GM23338 (cell line): ENCODE measurements at regions not wholly inside any gene's neighbourhood (a gene's known extent, or its start where the extent isn't known, plus 50 kb on each side); places are given as distances from the start of the nearest gene placed in this dataset.
"Not testable (repeated sequence)": the region's sequence is repeated elsewhere in the genome, so short reads cannot be mapped to it uniquely, and the experiment has no call there.

Source experiments
- ATAC-seq: fragments of 200-7000 bp; cut with Tn5 transposase; 3 replicates; pipeline ENCODE4 v1.9.1; 2020
- DNase-seq: peaks from one replicate; pipeline ENCODE4 v3.0.0-alpha.2; 2015; ENCODE audit warnings: low spot score
- H2AFZ ChIP-seq: fragments of 200-600 bp; sonication (generic); 2 replicates; pipeline ENCODE4 v1.8.0; 2016; ENCODE audit warnings: antibody characterized with exemption, mild to moderate bottlenecking, moderate library complexity
- H3F3A ChIP-seq: fragments of 200-600 bp; sonication (generic); replicated peaks from 2 replicates; pipeline ENCODE4 v1.8.0; 2017; ENCODE audit warnings: antibody characterized with exemption, mixed run types, low read depth
- H3K27ac ChIP-seq: fragments of 200-600 bp; sonication (generic); 2 replicates; pipeline ENCODE4 v1.6.1; 2016; ENCODE audit warnings: low read depth
- H3K27me3 ChIP-seq: fragments of 200-600 bp; sonication (generic); 2 replicates; pipeline ENCODE4 v1.8.0; 2016; ENCODE audit warnings: mild to moderate bottlenecking, mixed run types, moderate library complexity; ENCODE audit not compliant: insufficient read depth
- H3K36me3 ChIP-seq: fragments of 200-600 bp; sonication (generic); 2 replicates; pipeline ENCODE4 v1.8.0; 2016; ENCODE audit warnings: mild to moderate bottlenecking; ENCODE audit not compliant: insufficient read depth
- H3K4me1 ChIP-seq: fragments of 200-600 bp; sonication (generic); 2 replicates; pipeline ENCODE4 v1.8.0; 2016; ENCODE audit warnings: mild to moderate bottlenecking, moderate library complexity; ENCODE audit not compliant: insufficient read depth
- H3K4me2 ChIP-seq: fragments of 200-600 bp; sonication (generic); 2 replicates; pipeline ENCODE4 v1.7.1; 2017; ENCODE audit warnings: mixed run types
- H3K4me3 ChIP-seq: fragments of 200-600 bp; sonication (generic); 2 replicates; pipeline ENCODE4 v1.6.1; 2016; ENCODE audit warnings: mixed run types
- H3K79me2 ChIP-seq: fragments of 200-600 bp; sonication (generic); replicated peaks from 2 replicates; pipeline ENCODE4 v1.8.0; 2017; ENCODE audit warnings: mild to moderate bottlenecking; ENCODE audit not compliant: insufficient read depth
- H3K9me2 ChIP-seq: fragments of 200-600 bp; sonication (generic); 2 replicates; pipeline ENCODE4 v1.8.0; 2017; ENCODE audit not compliant: insufficient read depth
- H4K20me1 ChIP-seq: fragments of 200-600 bp; sonication (generic); replicated peaks from 2 replicates; pipeline ENCODE4 v1.8.0; 2017; ENCODE audit warnings: mild to moderate bottlenecking; ENCODE audit not compliant: insufficient read depth
- H3K27ac Mint-ChIP-seq: 2 replicates; pipeline ENCODE4 v1.8.0; 2020; ENCODE audit warnings: inconsistent platforms, mild to moderate bottlenecking, moderate library complexity, mixed read lengths
- H3K27me3 Mint-ChIP-seq: 3 replicates; pipeline ENCODE4 v1.8.0; 2022; ENCODE audit warnings: low read depth, mild to moderate bottlenecking, moderate library complexity, mixed read lengths, inconsistent platforms; ENCODE audit not compliant: insufficient read depth, poor library complexity
- H3K36me3 Mint-ChIP-seq: 3 replicates; pipeline ENCODE4 v1.8.0; 2021; ENCODE audit warnings: low read depth, mild to moderate bottlenecking, inconsistent platforms, moderate library complexity, mixed read lengths
- H3K4me1 Mint-ChIP-seq: 3 replicates; pipeline ENCODE4 v1.8.0; 2020; ENCODE audit warnings: mild to moderate bottlenecking, inconsistent platforms, mixed read lengths
- H3K4me3 Mint-ChIP-seq: 3 replicates; pipeline ENCODE4 v1.8.0; 2021; ENCODE audit warnings: moderate library complexity, mild to moderate bottlenecking, inconsistent platforms, mixed read lengths
- H3K9me3 Mint-ChIP-seq: 3 replicates; pipeline ENCODE4 v1.8.0; 2020; ENCODE audit warnings: moderate library complexity, mild to moderate bottlenecking, inconsistent platforms, mixed read lengths
- CREB1 ChIP-seq: fragments of 250-450 bp; sonication (Bioruptor Pico); IDR thresholded peaks from 2 replicates; pipeline ENCODE4 v1.5.0; 2020; ENCODE audit warnings: low read depth, mild to moderate bottlenecking, moderate library complexity
- EZH2 ChIP-seq: fragments of 200-600 bp; sonication (generic); IDR thresholded peaks from one replicate; pipeline ENCODE4 v1.8.0; 2017; ENCODE audit warnings: antibody characterized with exemption, mild to moderate bottlenecking, low read depth; ENCODE audit not compliant: unreplicated experiment
- JUNB ChIP-seq: IDR thresholded peaks from one replicate; pipeline ENCODE4 v1.6.1; 2016; ENCODE audit warnings: antibody characterized with exemption; ENCODE audit not compliant: unreplicated experiment
- NANOG ChIP-seq: IDR thresholded peaks from 2 replicates; pipeline ENCODE4 v1.6.1; 2016; ENCODE audit warnings: antibody characterized with exemption, borderline replicate concordance
- POLR2AphosphoS5 ChIP-seq: IDR thresholded peaks from 2 replicates; pipeline ENCODE4 v1.6.1; 2016; ENCODE audit warnings: antibody characterized with exemption, low read depth
- STAT1 ChIP-seq: IDR thresholded peaks from one replicate; pipeline ENCODE4 v1.6.1; 2016; ENCODE audit warnings: antibody characterized with exemption; ENCODE audit not compliant: unreplicated experiment
- ZNF114 ChIP-seq: fragments of 250-450 bp; sonication (Bioruptor Pico); IDR thresholded peaks from 2 replicates; pipeline ENCODE4 v1.5.0; 2020; ENCODE audit warnings: mild to moderate bottlenecking, moderate library complexity
- ZNF331 ChIP-seq: fragments of 250-450 bp; sonication (Bioruptor Pico); IDR thresholded peaks from 2 replicates; pipeline ENCODE4 v1.5.0; 2020; ENCODE audit warnings: low read depth, mild to moderate bottlenecking, moderate library complexity
- TF ChIP-seq, protein P1 (sequence below): IDR thresholded peaks from one replicate; pipeline ENCODE4 v1.6.1; 2018; ENCODE audit warnings: antibody characterized with exemption; ENCODE audit not compliant: unreplicated experiment
- TF ChIP-seq, protein P2 (sequence below): fragments of 250-450 bp; sonication (Bioruptor Pico); IDR thresholded peaks from 2 replicates; pipeline ENCODE4 v1.5.0; 2020; ENCODE audit warnings: mild to moderate bottlenecking, moderate library complexity

DNA sequence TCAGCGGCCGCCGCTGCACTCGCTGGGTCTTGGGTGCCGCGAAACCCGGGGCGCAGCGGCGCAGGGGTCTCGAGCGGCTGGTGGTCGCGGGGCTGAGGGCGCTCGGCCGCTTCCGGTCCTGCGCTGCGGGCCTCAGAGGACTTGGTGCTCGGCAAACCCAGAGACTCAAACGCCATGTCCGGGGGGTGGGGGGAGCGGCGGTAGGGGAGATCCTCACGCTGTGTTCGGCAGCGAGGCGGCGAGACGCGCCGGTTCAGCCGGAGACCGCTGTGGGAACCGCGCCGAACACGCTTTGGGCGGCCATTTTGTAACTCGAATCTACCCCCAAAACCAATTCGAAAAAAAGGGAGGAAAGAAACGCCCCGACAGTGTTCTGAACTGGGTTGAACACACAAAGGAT, 317.5 kb upstream of the CDH18 start (continued):
- TF ChIP-seq, protein P1, sequence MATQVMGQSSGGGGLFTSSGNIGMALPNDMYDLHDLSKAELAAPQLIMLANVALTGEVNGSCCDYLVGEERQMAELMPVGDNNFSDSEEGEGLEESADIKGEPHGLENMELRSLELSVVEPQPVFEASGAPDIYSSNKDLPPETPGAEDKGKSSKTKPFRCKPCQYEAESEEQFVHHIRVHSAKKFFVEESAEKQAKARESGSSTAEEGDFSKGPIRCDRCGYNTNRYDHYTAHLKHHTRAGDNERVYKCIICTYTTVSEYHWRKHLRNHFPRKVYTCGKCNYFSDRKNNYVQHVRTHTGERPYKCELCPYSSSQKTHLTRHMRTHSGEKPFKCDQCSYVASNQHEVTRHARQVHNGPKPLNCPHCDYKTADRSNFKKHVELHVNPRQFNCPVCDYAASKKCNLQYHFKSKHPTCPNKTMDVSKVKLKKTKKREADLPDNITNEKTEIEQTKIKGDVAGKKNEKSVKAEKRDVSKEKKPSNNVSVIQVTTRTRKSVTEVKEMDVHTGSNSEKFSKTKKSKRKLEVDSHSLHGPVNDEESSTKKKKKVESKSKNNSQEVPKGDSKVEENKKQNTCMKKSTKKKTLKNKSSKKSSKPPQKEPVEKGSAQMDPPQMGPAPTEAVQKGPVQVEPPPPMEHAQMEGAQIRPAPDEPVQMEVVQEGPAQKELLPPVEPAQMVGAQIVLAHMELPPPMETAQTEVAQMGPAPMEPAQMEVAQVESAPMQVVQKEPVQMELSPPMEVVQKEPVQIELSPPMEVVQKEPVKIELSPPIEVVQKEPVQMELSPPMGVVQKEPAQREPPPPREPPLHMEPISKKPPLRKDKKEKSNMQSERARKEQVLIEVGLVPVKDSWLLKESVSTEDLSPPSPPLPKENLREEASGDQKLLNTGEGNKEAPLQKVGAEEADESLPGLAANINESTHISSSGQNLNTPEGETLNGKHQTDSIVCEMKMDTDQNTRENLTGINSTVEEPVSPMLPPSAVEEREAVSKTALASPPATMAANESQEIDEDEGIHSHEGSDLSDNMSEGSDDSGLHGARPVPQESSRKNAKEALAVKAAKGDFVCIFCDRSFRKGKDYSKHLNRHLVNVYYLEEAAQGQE: no peak
- no peak for TF ChIP-seq ZNF114 (CRISPR knock-in tag)
- no peak for TF ChIP-seq STAT1
- no peak for TF ChIP-seq ZNF331 (CRISPR knock-in tag)

DNA sequence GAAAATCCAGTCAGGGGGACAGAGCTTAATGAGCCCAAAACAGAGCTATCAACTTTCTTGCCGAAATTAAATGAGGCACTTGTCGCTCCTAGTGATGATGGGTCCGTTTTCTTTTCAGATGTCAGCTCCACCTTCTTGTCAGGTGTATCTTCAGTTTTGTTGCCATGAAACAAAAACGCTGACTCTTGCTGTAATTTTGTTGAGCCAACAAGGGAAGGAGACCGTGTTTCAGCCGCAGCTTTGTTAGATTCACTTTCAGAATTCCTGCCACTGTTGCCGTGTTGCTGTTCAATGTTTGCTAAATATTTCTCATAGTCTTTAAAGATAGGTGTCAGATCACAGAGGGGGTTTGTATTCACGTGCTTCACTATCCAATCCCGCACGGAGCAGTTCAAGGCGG, 316.6 kb upstream of the CDH18 start:
- H3K4me3 Mint-ChIP-seq, H3K27me3 Mint-ChIP-seq, ATAC-seq, H3K27me3 ChIP-seq, H3K36me3 ChIP-seq, H3K36me3 Mint-ChIP-seq, H3K4me1 Mint-ChIP-seq, H3F3A ChIP-seq, H3K4me3 ChIP-seq, H3K4me1 ChIP-seq, H3K4me2 ChIP-seq, H3K9me2 ChIP-seq, H3K27ac Mint-ChIP-seq, H2AFZ ChIP-seq, H3K79me2 ChIP-seq, H3K9me3 Mint-ChIP-seq, DNase-seq, H4K20me1 ChIP-seq, H3K27ac ChIP-seq: not testable (repeated sequence)

DNA sequence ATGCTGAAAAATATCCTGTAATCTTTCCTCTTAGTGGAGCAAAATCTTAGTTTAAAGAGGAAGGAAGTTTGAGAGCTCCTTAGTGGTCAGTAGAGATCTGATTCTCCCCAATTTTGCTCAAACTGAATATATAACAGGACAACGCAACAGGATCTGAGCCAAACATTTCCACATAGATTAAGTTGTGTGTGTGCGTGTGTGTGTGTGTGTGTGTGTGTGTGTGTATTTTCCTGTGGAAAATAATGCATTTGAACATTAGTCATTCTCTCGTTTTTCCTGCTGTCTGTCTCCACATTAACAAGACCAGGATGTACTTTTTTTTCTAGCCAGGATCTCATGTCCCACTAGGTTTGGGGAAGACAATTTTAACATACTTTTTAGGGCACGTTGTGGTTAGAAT, 312.1 kb upstream of the CDH18 start:
- Mint-ChIP-seq H3K36me3 (no peaks in the 10 kb centered on the region), H3K9me3 (no peaks in the 10 kb centered on the region; the same call in 2 of the 3 replicates), H3K4me3 (no peak overlapping the region), H3K27ac (no peak overlapping the region), H3K4me1 (no peaks in the 10 kb centered on the region), H3K27me3 (no peaks in the 10 kb centered on the region)
- no peak overlapping the region for H3K4me3 ChIP-seq
- no peak for DNase-seq
- no peak overlapping the region for H2AFZ ChIP-seq
- H3K27me3 ChIP-seq: no peaks in the 10 kb centered on the region
- no peak for TF ChIP-seq CREB1 (CRISPR knock-in tag)
- no peak for TF ChIP-seq NANOG
- no peak for TF ChIP-seq POLR2AphosphoS5
- no peak for TF ChIP-seq JUNB
- TF ChIP-seq, protein P2, sequence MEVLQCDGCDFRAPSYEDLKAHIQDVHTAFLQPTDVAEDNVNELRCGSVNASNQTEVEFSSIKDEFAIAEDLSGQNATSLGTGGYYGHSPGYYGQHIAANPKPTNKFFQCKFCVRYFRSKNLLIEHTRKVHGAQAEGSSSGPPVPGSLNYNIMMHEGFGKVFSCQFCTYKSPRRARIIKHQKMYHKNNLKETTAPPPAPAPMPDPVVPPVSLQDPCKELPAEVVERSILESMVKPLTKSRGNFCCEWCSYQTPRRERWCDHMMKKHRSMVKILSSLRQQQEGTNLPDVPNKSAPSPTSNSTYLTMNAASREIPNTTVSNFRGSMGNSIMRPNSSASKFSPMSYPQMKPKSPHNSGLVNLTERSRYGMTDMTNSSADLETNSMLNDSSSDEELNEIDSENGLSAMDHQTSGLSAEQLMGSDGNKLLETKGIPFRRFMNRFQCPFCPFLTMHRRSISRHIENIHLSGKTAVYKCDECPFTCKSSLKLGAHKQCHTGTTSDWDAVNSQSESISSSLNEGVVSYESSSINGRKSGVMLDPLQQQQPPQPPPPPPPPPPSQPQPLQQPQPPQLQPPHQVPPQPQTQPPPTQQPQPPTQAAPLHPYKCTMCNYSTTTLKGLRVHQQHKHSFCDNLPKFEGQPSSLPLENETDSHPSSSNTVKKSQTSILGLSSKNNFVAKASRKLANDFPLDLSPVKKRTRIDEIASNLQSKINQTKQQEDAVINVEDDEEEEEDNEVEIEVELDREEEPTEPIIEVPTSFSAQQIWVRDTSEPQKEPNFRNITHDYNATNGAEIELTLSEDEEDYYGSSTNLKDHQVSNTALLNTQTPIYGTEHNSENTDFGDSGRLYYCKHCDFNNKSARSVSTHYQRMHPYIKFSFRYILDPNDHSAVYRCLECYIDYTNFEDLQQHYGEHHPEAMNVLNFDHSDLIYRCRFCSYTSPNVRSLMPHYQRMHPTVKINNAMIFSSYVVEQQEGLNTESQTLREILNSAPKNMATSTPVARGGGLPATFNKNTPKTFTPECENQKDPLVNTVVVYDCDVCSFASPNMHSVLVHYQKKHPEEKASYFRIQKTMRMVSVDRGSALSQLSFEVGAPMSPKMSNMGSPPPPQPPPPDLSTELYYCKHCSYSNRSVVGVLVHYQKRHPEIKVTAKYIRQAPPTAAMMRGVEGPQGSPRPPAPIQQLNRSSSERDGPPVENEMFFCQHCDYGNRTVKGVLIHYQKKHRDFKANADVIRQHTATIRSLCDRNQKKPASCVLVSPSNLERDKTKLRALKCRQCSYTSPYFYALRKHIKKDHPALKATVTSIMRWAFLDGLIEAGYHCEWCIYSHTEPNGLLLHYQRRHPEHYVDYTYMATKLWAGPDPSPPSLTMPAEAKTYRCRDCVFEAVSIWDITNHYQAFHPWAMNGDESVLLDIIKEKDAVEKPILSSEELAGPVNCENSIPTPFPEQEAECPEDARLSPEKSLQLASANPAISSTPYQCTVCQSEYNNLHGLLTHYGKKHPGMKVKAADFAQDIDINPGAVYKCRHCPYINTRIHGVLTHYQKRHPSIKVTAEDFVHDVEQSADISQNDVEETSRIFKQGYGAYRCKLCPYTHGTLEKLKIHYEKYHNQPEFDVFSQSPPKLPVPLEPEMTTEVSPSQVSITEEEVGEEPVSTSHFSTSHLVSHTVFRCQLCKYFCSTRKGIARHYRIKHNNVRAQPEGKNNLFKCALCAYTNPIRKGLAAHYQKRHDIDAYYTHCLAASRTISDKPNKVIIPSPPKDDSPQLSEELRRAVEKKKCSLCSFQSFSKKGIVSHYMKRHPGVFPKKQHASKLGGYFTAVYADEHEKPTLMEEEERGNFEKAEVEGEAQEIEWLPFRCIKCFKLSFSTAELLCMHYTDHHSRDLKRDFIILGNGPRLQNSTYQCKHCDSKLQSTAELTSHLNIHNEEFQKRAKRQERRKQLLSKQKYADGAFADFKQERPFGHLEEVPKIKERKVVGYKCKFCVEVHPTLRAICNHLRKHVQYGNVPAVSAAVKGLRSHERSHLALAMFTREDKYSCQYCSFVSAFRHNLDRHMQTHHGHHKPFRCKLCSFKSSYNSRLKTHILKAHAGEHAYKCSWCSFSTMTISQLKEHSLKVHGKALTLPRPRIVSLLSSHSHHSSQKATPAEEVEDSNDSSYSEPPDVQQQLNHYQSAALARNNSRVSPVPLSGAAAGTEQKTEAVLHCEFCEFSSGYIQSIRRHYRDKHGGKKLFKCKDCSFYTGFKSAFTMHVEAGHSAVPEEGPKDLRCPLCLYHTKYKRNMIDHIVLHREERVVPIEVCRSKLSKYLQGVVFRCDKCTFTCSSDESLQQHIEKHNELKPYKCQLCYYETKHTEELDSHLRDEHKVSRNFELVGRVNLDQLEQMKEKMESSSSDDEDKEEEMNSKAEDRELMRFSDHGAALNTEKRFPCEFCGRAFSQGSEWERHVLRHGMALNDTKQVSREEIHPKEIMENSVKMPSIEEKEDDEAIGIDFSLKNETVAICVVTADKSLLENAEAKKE: no peak
- TF ChIP-seq EZH2: no peak
- ATAC-seq: no peak
- no peak overlapping the region for H3K27ac ChIP-seq
- H3K36me3 ChIP-seq: no peaks in the 10 kb centered on the region
- H3F3A ChIP-seq: no peaks in the 10 kb centered on the region
- no peaks in the 10 kb centered on the region for H3K9me2 ChIP-seq
- no peaks in the 10 kb centered on the region for H4K20me1 ChIP-seq
- no peaks in the 10 kb centered on the region for H3K79me2 ChIP-seq
- H3K4me1 ChIP-seq: no peaks in the 10 kb centered on the region
- H3K4me2 ChIP-seq: no peak overlapping the region
